ENCODE measurements at regions not wholly inside any gene's neighbourhood (a gene's known extent, or its start where the extent isn't known, plus 50 kb on each side); places are given as distances from the start of the nearest gene placed in this dataset.

DNA sequence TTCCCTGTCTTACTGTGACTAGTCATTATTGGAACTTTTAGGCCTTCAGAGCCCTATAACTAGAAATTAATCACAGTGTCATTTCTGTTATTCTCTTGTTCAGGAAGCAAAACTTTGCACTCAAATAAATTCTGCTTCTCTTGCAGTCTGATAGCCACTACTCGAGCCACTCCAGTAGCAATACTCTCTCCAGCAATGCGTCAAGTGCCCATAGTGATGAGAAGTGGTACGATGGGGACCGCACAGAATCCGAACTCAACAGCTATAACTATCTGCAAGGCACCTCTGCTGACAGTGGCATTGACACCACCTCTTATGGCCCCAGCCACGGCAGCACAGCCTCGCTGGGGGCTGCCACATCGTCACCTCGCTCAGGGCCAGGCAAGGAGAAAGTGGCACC is 223.2 kb upstream of the RGS6 start:
- TF ChIP-seq RAD21 (IDR thresholded peaks at IDR 0.05) (no peak), TAF1 (conservative IDR thresholded peaks at IDR 0.05) (no peak), YY1 (IDR thresholded peaks at IDR 0.05) (no peak), FOXA1 (IDR thresholded peaks at IDR 0.05) (no peak)
- TF ChIP-seq, protein P1, sequence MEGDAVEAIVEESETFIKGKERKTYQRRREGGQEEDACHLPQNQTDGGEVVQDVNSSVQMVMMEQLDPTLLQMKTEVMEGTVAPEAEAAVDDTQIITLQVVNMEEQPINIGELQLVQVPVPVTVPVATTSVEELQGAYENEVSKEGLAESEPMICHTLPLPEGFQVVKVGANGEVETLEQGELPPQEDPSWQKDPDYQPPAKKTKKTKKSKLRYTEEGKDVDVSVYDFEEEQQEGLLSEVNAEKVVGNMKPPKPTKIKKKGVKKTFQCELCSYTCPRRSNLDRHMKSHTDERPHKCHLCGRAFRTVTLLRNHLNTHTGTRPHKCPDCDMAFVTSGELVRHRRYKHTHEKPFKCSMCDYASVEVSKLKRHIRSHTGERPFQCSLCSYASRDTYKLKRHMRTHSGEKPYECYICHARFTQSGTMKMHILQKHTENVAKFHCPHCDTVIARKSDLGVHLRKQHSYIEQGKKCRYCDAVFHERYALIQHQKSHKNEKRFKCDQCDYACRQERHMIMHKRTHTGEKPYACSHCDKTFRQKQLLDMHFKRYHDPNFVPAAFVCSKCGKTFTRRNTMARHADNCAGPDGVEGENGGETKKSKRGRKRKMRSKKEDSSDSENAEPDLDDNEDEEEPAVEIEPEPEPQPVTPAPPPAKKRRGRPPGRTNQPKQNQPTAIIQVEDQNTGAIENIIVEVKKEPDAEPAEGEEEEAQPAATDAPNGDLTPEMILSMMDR (IDR thresholded peaks at IDR 0.05; ENCODE audit: low read depth, low read length, missing input control): no peak
